ENCODE measurements at regions not wholly inside any gene's neighbourhood (a gene's known extent, or its start where the extent isn't known, plus 50 kb on each side); places are given as distances from the start of the nearest gene placed in this dataset.
A peak's percentile ranks its signal among the peaks of the same experiment; 100 is the strongest.

DNA sequence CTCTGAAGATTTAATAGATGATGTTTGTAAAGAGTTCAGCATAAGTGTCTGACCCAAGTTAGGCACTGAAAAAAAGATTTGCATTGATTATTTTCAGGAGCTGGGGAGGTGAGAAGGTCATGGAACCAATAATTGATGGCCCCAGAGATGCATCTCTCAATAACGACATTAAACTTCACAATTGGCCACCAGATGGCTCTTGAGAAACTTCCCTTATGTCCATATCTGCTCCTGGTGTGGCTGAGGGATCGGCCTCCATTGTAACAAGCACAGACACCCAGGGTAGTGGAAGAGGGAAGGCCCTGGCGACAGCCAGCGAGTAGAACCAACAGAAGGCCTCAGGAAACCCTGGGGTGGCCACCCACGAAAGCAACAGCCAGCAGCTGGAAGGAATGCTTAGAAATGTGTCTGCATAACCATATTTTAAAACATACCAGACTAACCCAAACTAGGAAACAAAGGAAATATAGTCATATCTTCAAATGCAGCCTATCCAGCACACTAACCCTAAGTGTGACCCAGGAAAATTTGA, 536.7 kb downstream of the SOX2 start:
- WGBS, 10 experiments: 21 to 100% (median 83%) methylated on average over 1 to 5 of the region's 5 CpGs; no CpG with 5 or more reads in 5 of the 10 experiments
- peak in 1 of 8 experiments; percentile 45 for ATAC-seq (replicated peaks in 6 of 8)
- Histone ChIP-seq H3K27ac (no peak overlapping the region), H3K4me1 (replicated peaks in 1 of 2) (peaks cover 13 to 16% of the 10 kb centered on the region in 2 donors), H3K4me3 (no peak overlapping the region)
- in situ Hi-C loops (cut with MboI; ENCODE audit: low pct_unique_long_range_greater_than_20kb in 2 of 9, low sequenced_read_pairs in 9 of 9, unreplicated experiment in 9 of 9): no loop called here

DNA sequence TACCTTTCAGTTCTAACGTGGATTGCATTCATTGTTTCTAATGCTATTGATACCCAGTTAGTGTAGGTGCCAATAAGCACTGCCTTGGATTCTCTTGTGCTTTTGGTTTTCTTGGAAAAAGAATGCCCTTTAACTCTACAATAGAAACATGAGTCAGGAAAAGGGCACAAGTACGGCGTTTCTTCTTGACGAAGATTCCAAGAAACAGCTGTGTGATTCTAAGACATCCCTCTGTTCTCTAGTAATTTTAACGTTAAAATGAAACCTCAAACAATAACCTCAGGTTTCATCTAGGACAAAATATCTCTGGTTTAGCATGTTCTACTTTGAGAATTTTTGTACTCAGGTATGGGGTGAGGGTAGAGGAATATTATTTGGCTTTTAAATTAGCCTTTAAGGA, 540.5 kb upstream of the ATP11B start:
- Histone ChIP-seq H3K27ac (no peak overlapping the region), H3K4me1 (replicated peaks in 1 of 2) (peaks cover 7 to 9% of the 10 kb centered on the region in 2 donors), H3K4me3 (no peak overlapping the region)
- 17 to 97% (median 54%) methylated on average over 1 to 5 of the region's 5 CpGs; no CpG with 5 or more reads in 1 of the 10 experiments for WGBS, 10 experiments
- no peak for ATAC-seq (replicated peaks in 6 of 8)
- in situ Hi-C loops (cut with MboI; ENCODE audit: low pct_unique_long_range_greater_than_20kb in 2 of 9, low sequenced_read_pairs in 9 of 9, unreplicated experiment in 9 of 9): loop anchor here in 6 of 9 experiments (10.0 to 25.0 kb wide), 6 partner anchors 434 to 1041 kb away; partner anchors contain the start of gene SOX2 (in 3 of the 6)

DNA sequence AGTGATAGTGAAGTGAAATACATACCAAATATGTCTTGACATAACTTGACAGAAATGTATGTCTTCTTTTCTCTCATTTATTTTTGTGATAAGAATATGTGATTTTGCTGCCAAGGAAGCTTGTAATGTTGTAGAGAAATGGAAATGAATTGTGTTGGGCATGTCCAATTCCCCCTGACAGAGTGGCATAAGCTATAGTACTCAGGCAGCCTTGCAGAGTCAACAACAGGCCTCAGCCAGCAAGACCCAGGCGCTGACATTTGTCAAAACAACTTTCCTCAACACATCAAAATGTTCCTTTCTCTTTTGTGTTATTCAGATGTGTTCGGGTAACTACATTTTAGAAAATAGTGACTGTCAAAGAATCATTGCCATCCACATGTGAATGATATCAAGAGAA, 538.1 kb upstream of the ATP11B start:
- in situ Hi-C loops (cut with MboI; ENCODE audit: low pct_unique_long_range_greater_than_20kb in 2 of 9, low sequenced_read_pairs in 9 of 9, unreplicated experiment in 9 of 9): loop anchor here in 6 of 9 experiments (10.0 to 25.0 kb wide), 6 partner anchors 432 to 1043 kb away; partner anchors contain the start of gene SOX2 (in 3 of the 6)
- Histone ChIP-seq H3K4me1 (replicated peaks in 1 of 2) (peaks cover 19 to 23% of the 10 kb centered on the region in 2 donors), H3K27ac (no peak overlapping the region), H3K4me3 (no peak overlapping the region)
- no peak for ATAC-seq (replicated peaks in 6 of 8)
- 0 to 93% (median 61%) methylated on average over 1 to 2 of the region's 2 CpGs; no CpG with 5 or more reads in 5 of the 10 experiments for WGBS, 10 experiments

DNA sequence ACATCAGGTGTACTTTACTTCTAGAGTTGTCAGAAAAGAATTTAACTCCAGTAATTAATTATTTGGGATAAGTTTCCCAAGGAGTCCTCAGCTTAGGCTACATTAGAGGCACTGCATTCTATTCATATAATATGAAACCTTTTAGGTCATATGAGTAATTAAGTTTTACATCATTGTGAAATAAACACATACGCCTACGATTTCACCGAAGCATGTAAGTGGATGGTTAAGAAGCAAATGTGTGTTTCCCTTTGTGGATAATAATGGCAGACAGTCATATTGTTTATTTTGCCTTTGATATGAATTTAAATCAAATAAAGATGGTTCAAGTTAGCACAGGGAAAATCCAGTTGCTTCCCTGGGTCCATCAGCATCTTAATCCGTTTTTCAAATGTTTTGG, 535.9 kb upstream of the ATP11B start:
- no peak for ATAC-seq (replicated peaks in 6 of 8)
- Histone ChIP-seq H3K4me3 (no peak overlapping the region), H3K4me1 (replicated peaks in 1 of 2) (peaks cover 32 to 34% of the 10 kb centered on the region in 2 donors), H3K27ac (no peak overlapping the region)
- 15 to 100% (median 90%) methylated on average over 1 to 4 of the region's 4 CpGs for WGBS, 10 experiments
- in situ Hi-C loops (cut with MboI; ENCODE audit: low pct_unique_long_range_greater_than_20kb in 2 of 9, low sequenced_read_pairs in 9 of 9, unreplicated experiment in 9 of 9): loop anchor here in 6 of 9 experiments (10.0 to 25.0 kb wide), 6 partner anchors 430 to 1045 kb away; partner anchors contain the start of gene SOX2 (in 3 of the 6)

DNA sequence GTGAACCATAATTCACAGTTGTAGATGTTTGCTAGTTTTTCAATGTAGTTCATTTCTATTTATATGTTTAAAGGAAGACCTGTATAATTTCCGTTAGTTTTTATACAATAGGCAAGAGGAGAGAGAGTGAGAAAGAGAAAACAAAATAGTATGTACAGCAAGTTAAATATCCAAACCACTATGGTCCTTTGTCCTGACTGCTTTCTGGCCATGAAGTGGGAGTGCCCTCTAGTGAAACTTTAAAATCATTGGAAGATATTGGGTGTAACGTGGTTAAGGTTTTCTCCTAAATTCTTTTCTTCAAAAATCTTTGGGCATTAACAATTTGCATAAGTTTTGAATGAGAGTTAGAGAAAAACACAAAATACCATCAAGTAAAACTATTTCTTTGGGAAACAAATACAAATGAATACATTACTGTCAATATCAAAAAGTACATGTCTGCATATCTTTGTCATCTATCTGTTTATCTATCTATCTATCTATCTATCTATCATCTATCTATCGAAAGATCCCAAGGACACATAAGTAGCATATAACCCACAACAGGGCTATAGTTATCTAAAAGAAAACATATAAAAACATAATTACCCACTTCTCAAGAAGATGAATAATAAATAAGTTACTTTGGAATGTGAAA, 534.6 kb upstream of the ATP11B start:
- ATAC-seq (replicated peaks in 6 of 8): peak in 7 of 8 experiments; percentile 38 to 72 (median 62)
- Histone ChIP-seq H3K4me3 (no peak overlapping the region), H3K4me1 (replicated peaks in 1 of 2) (peaks cover 32 to 34% of the 10 kb centered on the region in 2 donors), H3K27ac (no peak overlapping the region)
- WGBS, 10 experiments: 0 to 50% (median 14%) methylated on average over 1 to 3 of the region's 3 CpGs; no CpG with 5 or more reads in 1 of the 10 experiments
- in situ Hi-C loops (cut with MboI; ENCODE audit: low pct_unique_long_range_greater_than_20kb in 2 of 9, low sequenced_read_pairs in 9 of 9, unreplicated experiment in 9 of 9): loop anchor here in 6 of 9 experiments (10.0 to 25.0 kb wide), 6 partner anchors 429 to 1046 kb away; partner anchors contain the start of gene SOX2 (in 3 of the 6)

DNA sequence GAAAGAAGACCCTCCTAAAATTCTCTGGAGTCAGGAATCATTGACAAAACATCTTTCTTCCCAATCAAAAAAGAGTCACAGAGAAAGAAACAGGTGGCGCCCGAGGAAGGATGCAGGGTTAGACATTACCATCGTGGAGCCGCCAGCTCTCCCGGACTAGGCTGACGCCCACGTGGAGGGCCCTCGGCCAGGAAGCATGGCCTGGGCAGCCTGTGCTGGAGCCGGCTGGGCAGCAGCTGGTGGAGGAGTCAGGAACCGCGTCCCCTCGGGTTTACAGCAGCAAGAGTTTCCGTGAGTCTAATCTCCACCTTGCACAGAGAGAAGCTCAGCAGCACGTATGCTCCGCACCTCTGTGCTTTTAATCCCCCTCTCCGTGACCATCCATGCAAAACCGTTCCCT, 533.7 kb upstream of the ATP11B start:
- 0 to 49% (median 18%) methylated on average over 1 to 17 of the region's 17 CpGs; no CpG with 5 or more reads in 1 of the 10 experiments for WGBS, 10 experiments
- in situ Hi-C loops (cut with MboI; ENCODE audit: low pct_unique_long_range_greater_than_20kb in 2 of 9, low sequenced_read_pairs in 9 of 9, unreplicated experiment in 9 of 9): loop anchor here in 6 of 9 experiments (10.0 to 25.0 kb wide), 6 partner anchors 428 to 1047 kb away; partner anchors contain the start of gene SOX2 (in 3 of the 6)
- peak overlapping the region in 1 of 5 donors; percentile 14 for H3K4me3 ChIP-seq
- peaks cover 31% of the 10 kb centered on the region in 2 donors for H3K4me1 ChIP-seq (replicated peaks in 1 of 2)
- peak in 7 of 8 experiments; percentile 41 to 98 (median 86) for ATAC-seq (replicated peaks in 6 of 8)
- H3K27ac ChIP-seq: peak overlapping the region; percentile 31 to 71

DNA sequence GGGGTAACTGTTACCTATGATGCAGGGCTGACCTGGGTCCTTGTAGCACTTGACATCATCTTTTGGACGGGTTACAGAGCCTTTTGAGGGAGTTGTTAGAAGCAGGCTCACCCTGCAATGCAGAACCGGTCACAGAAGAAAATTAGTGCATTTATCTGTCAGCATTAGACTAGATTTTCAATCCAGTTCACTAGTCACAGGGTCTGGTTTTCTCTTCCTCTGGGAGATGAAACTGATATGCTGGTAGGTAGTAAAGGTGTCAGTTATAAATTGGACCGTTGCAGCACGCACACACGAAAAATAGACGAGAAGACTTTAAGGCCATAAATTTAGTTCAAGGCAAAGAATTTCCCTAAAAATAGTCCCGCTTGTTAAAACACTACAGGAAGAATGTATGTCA, 532.3 kb upstream of the ATP11B start:
- in situ Hi-C loops (cut with MboI; ENCODE audit: low pct_unique_long_range_greater_than_20kb in 2 of 9, low sequenced_read_pairs in 9 of 9, unreplicated experiment in 9 of 9): loop anchor here in 5 of 9 experiments (25.0 kb wide), 4 partner anchors 426 to 1049 kb away; partner anchors contain the start of gene SOX2 (in 3 of the 5)
- peak in 1 of 8 experiments; percentile 67 for ATAC-seq (replicated peaks in 6 of 8)
- Histone ChIP-seq H3K4me3 (no peak overlapping the region), H3K27ac (peak overlapping the region in 1 of 2 donors; percentile 30), H3K4me1 (replicated peaks in 1 of 2) (peaks cover 25 to 28% of the 10 kb centered on the region in 2 donors)
- WGBS, 10 experiments: 0 to 100% (median 78%) methylated on average over 1 to 7 of the region's 7 CpGs; no CpG with 5 or more reads in 1 of the 10 experiments

DNA sequence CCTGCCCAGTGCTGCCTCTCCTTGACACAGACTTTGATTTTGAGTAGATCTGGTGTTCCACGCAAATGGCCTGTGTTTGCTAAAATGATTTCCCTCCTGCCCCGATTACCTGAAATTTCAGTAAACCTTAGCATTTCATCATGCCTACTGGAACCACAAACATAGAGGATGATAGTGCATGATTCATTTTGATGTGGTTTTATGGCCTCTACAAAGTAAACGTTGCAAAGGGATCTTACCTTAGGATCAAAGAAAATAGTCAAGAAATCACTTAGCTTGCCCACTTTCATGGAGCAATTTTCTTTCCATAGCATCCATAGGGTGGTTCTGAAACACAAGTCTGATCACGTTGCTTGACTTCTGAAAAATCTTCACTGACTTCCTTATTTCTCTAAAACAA, 524.6 kb upstream of the ATP11B start:
- 0 to 96% (median 81%) methylated on average over 1 to 4 of the region's 4 CpGs for WGBS, 10 experiments
- Histone ChIP-seq H3K4me1 (replicated peaks in 1 of 2) (no peaks in the 10 kb centered on the region), H3K27ac (no peak overlapping the region), H3K4me3 (no peak overlapping the region)
- in situ Hi-C loops (cut with MboI; ENCODE audit: low pct_unique_long_range_greater_than_20kb in 2 of 9, low sequenced_read_pairs in 9 of 9, unreplicated experiment in 9 of 9): loop anchor here in 5 of 9 experiments (25.0 kb wide), 4 partner anchors 419 to 1056 kb away; partner anchors contain the start of gene SOX2 (in 3 of the 5)
- no peak for ATAC-seq (replicated peaks in 6 of 8)

GRCh38 chr3:182276512-182276911, 516.8 kb upstream of the ATP11B start:
- no peak for ATAC-seq (replicated peaks in 6 of 8)
- H3K4me1 ChIP-seq (replicated peaks in 1 of 2): peaks cover 6 to 16% of the 10 kb centered on the region in 2 donors
- WGBS, 10 experiments: 0 to 80% (median 68%) methylated on average over 1 to 3 of the region's 4 CpGs; no CpG with 5 or more reads in 5 of the 10 experiments
- H3K27ac ChIP-seq: no peak overlapping the region
- in situ Hi-C loops (cut with MboI; ENCODE audit: low pct_unique_long_range_greater_than_20kb in 2 of 9, low sequenced_read_pairs in 9 of 9, unreplicated experiment in 9 of 9): no loop called here
- no peak overlapping the region for H3K4me3 ChIP-seq

GRCh38 chr3:182284793-182285192, 508.5 kb upstream of the ATP11B start:
- in situ Hi-C loops (cut with MboI; ENCODE audit: low pct_unique_long_range_greater_than_20kb in 2 of 9, low sequenced_read_pairs in 9 of 9, unreplicated experiment in 9 of 9): no loop called here

GRCh38 chr3:182292591-182292990, 500.7 kb upstream of the ATP11B start:
- H3K4me1 ChIP-seq (replicated peaks in 1 of 2): peaks cover 13% of the 10 kb centered on the region in 2 donors
- 0 to 20% (median 0%) methylated on average over 1 of the region's 1 CpG; no CpG with 5 or more reads in 4 of the 10 experiments for WGBS, 10 experiments
- H3K4me3 ChIP-seq: no peak overlapping the region
- peak in 5 of 8 experiments; percentile 56 to 80 (median 76) for ATAC-seq (replicated peaks in 6 of 8)
- in situ Hi-C loops (cut with MboI; ENCODE audit: low pct_unique_long_range_greater_than_20kb in 2 of 9, low sequenced_read_pairs in 9 of 9, unreplicated experiment in 9 of 9): no loop called here
- no peak overlapping the region for H3K27ac ChIP-seq

More at GRCh38 chr3:182284793-182285192, 508.5 kb upstream of the ATP11B start:
- WGBS, 10 experiments: 0 to 92% (median 79%) methylated on average over 1 to 5 of the region's 5 CpGs; no CpG with 5 or more reads in 1 of the 10 experiments
- H3K27ac ChIP-seq: no peak overlapping the region
- no peak overlapping the region for H3K4me3 ChIP-seq
- H3K4me1 ChIP-seq (replicated peaks in 1 of 2): no peaks in the 10 kb centered on the region
- no peak for ATAC-seq (replicated peaks in 6 of 8)

DNA sequence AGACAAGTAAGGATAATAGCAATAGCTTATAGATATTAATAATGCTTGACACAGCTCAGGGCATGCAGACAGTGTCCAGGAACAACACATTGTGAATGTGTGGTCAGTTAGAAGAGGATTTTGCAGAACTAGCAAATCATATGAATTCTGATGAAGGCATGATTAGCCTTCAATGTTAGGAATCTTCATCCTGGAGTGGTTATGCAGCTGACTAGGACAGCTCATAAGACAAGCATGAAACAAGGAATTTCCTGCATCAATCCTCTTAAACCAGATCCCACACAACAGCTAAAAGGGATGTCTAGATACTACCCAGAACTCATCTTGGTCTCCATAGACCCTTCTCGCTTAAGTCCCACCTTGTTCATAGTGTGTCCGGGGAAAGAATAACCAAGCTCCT, 499.0 kb upstream of the ATP11B start:
- Histone ChIP-seq H3K4me1 (replicated peaks in 1 of 2) (peaks cover 13% of the 10 kb centered on the region in 2 donors), H3K4me3 (no peak overlapping the region), H3K27ac (no peak overlapping the region)
- in situ Hi-C loops (cut with MboI; ENCODE audit: low pct_unique_long_range_greater_than_20kb in 2 of 9, low sequenced_read_pairs in 9 of 9, unreplicated experiment in 9 of 9): no loop called here
- ATAC-seq (replicated peaks in 6 of 8): no peak
- WGBS, 10 experiments: 7 to 100% (median 83%) methylated on average over 1 to 2 of the region's 2 CpGs; no CpG with 5 or more reads in 2 of the 10 experiments

DNA sequence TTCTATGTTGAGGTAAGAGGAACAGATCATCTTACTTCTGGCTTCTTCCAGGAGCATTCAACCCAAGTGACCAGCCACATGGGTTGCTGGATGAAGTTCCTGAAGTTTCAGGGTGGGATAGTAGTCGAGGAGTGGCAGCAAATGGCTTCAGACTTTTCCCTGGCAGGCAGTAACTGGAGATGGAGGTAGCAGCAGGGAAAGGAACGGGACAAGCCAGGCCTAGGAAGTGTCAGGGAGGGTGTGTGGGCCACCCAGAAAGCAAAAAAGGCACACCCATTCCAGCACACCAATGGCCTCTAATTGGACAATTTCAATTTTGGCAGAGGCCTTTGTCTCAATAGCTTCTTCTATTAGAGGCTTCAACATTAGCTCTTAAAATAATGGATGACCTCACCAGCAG, 498.6 kb upstream of the ATP11B start:
- 0 to 100% (median 93%) methylated on average over 1 to 2 of the region's 2 CpGs; no CpG with 5 or more reads in 6 of the 10 experiments for WGBS, 10 experiments
- H3K27ac ChIP-seq: no peak overlapping the region
- H3K4me1 ChIP-seq (replicated peaks in 1 of 2): peaks cover 13% of the 10 kb centered on the region in 2 donors
- no peak for ATAC-seq (replicated peaks in 6 of 8)
- no peak overlapping the region for H3K4me3 ChIP-seq
- in situ Hi-C loops (cut with MboI; ENCODE audit: low pct_unique_long_range_greater_than_20kb in 2 of 9, low sequenced_read_pairs in 9 of 9, unreplicated experiment in 9 of 9): no loop called here

Data from motor neuron (in vitro differentiated cells).